ENCODE measurements at regions not wholly inside any gene's neighbourhood (a gene's known extent, or its start where the extent isn't known, plus 50 kb on each side); places are given as distances from the start of the nearest gene placed in this dataset.

- Mint-ChIP-seq H3K4me3 (ENCODE audit: unreplicated experiment) (no peak overlapping the region), H3K27ac (ENCODE audit: unreplicated experiment) (no peak overlapping the region), H3K4me1 (ENCODE audit: unreplicated experiment) (peaks cover 20% of the 10 kb centered on the region), H3K9me3 (ENCODE audit: unreplicated experiment) (no peaks in the 10 kb centered on the region), H3K27me3 (ENCODE audit: unreplicated experiment) (no peaks in the 10 kb centered on the region), H3K36me3 (ENCODE audit: unreplicated experiment) (no peaks in the 10 kb centered on the region)
- no peak for TF ChIP-seq CTCF (IDR thresholded peaks at IDR 0.05)
- DNase-seq (ENCODE audit: extremely low spot score, unreplicated experiment): no peak
Measured at GRCh38 chr4:60745800-60746571, 454.1 kb upstream of the ADGRL3 start.

- H3K4me3 Mint-ChIP-seq (ENCODE audit: unreplicated experiment): no peak overlapping the region
- no peaks in the 10 kb centered on the region for H3K4me1 Mint-ChIP-seq (ENCODE audit: unreplicated experiment)
- no peak overlapping the region for H3K27ac Mint-ChIP-seq (ENCODE audit: unreplicated experiment)
- H3K9me3 Mint-ChIP-seq (ENCODE audit: unreplicated experiment): no peaks in the 10 kb centered on the region
- H3K27me3 Mint-ChIP-seq (ENCODE audit: unreplicated experiment): no peaks in the 10 kb centered on the region
- DNase-seq (ENCODE audit: extremely low spot score, unreplicated experiment): no peak
- no peaks in the 10 kb centered on the region for H3K36me3 Mint-ChIP-seq (ENCODE audit: unreplicated experiment)
- no peak for TF ChIP-seq CTCF (IDR thresholded peaks at IDR 0.05)
Measured at GRCh38 chr4:60750962-60751361, 449.2 kb upstream of the ADGRL3 start.

GRCh38 chr4:60757986-60758680 lies 442.0 kb upstream of the ADGRL3 start:
- Mint-ChIP-seq H3K27ac (ENCODE audit: unreplicated experiment) (peak overlapping the region; percentile 59), H3K4me3 (ENCODE audit: unreplicated experiment) (no peak overlapping the region)
- no peak for DNase-seq (ENCODE audit: extremely low spot score, unreplicated experiment)

GRCh38 chr4:60759518-60760245 lies 440.4 kb upstream of the ADGRL3 start:
- H3K27me3 Mint-ChIP-seq (ENCODE audit: unreplicated experiment): no peaks in the 10 kb centered on the region
- H3K9me3 Mint-ChIP-seq (ENCODE audit: unreplicated experiment): peaks cover 21% of the 10 kb centered on the region
- DNase-seq (ENCODE audit: extremely low spot score, unreplicated experiment): no peak
- H3K4me1 Mint-ChIP-seq (ENCODE audit: unreplicated experiment): peaks cover 12% of the 10 kb centered on the region
- no peak overlapping the region for H3K27ac Mint-ChIP-seq (ENCODE audit: unreplicated experiment)
- TF ChIP-seq CTCF (IDR thresholded peaks at IDR 0.05): peak; percentile 23
- no peak overlapping the region for H3K4me3 Mint-ChIP-seq (ENCODE audit: unreplicated experiment)
- peaks cover 3% of the 10 kb centered on the region for H3K36me3 Mint-ChIP-seq (ENCODE audit: unreplicated experiment)

More at GRCh38 chr4:60757986-60758680, 442.0 kb upstream of the ADGRL3 start:
- H3K9me3 Mint-ChIP-seq (ENCODE audit: unreplicated experiment): peaks cover 21% of the 10 kb centered on the region
- peaks cover 12% of the 10 kb centered on the region for H3K4me1 Mint-ChIP-seq (ENCODE audit: unreplicated experiment)
- no peak for TF ChIP-seq CTCF (IDR thresholded peaks at IDR 0.05)
- H3K36me3 Mint-ChIP-seq (ENCODE audit: unreplicated experiment): peaks cover 3% of the 10 kb centered on the region
- no peaks in the 10 kb centered on the region for H3K27me3 Mint-ChIP-seq (ENCODE audit: unreplicated experiment)

DNA sequence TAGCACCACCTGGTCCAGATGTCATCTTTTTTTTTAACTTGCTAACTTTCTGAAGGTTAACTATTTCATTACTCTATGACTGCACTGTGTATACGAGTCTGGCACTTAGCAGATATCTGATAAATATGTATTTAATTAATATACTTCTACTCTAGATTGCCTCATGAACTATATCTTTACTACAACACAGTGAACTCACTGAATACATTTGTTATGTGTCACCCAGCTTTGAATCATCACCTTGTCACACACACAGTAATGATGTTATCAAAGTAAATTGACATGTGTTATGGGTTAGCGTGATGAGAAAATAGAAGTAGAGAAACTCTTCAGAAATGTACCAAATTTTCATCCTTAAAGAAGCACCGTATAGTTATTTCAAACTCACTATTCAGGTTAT lies 419.3 kb upstream of the ADGRL3 start:
- H3K27me3 Mint-ChIP-seq (ENCODE audit: unreplicated experiment): no peaks in the 10 kb centered on the region
- DNase-seq (ENCODE audit: extremely low spot score, unreplicated experiment): no peak
- H3K27ac Mint-ChIP-seq (ENCODE audit: unreplicated experiment): no peak overlapping the region
- no peaks in the 10 kb centered on the region for H3K4me1 Mint-ChIP-seq (ENCODE audit: unreplicated experiment)
- TF ChIP-seq CTCF (IDR thresholded peaks at IDR 0.05): no peak
- H3K9me3 Mint-ChIP-seq (ENCODE audit: unreplicated experiment): no peaks in the 10 kb centered on the region
- no peak overlapping the region for H3K4me3 Mint-ChIP-seq (ENCODE audit: unreplicated experiment)
- H3K36me3 Mint-ChIP-seq (ENCODE audit: unreplicated experiment): no peaks in the 10 kb centered on the region
